ENCODE measurements at regions not wholly inside any gene's neighbourhood (a gene's known extent, or its start where the extent isn't known, plus 50 kb on each side); places are given as distances from the start of the nearest gene placed in this dataset.

- H4K8ac ChIP-seq (ENCODE audit: low read depth in 2 of 2, low read length in 2 of 2) = no peak overlapping the region
Observed at GRCh38 chr6:125636671-125637070, 112.8 kb upstream of the HEY2 start.

More at GRCh38 chr6:125636671-125637070, 112.8 kb upstream of the HEY2 start:
- no TSS peak for BruUV-seq (replicated peaks)
- Histone ChIP-seq H3K79me1 (ENCODE audit: low read depth in 1 of 2, low read length in 2 of 2) (no peaks in the 10 kb centered on the region), H3K9ac (ENCODE audit: low read depth, low read length) (no peak overlapping the region), H2BK120ac (ENCODE audit: low read depth, low read length) (no peak overlapping the region), H3K23ac (ENCODE audit: low read depth, low read length) (no peak overlapping the region), H3K4me1 (ENCODE audit: control insufficient read depth, insufficient read depth, low read length) (no peaks in the 10 kb centered on the region), H3K56ac (ENCODE audit: extremely low read depth, insufficient read depth, low read length) (no peak overlapping the region), H3K18ac (ENCODE audit: low read depth, low read length) (no peak overlapping the region), H3K36me3 (ENCODE audit: control insufficient read depth, insufficient read depth, low read length) (no peaks in the 10 kb centered on the region), H3K4me2 (ENCODE audit: low read depth, low read length) (no peak overlapping the region), H2BK20ac (ENCODE audit: low read depth, low read length) (no peak overlapping the region), H2BK15ac (ENCODE audit: low read depth, low read length) (no peak overlapping the region), H3K4me3 (ENCODE audit: insufficient read depth, low read depth, low read length) (no peak overlapping the region), H4K20me1 (ENCODE audit: insufficient read depth, low read length) (no peaks in the 10 kb centered on the region), H3K9me1 (ENCODE audit: insufficient read depth, low read length) (no peaks in the 10 kb centered on the region), H4K91ac (ENCODE audit: insufficient read depth, low read depth, low read length) (no peak overlapping the region), H3K27ac (ENCODE audit: insufficient read depth, low read length) (no peak overlapping the region), H2AK9ac (replicated peaks; ENCODE audit: low read depth, low read length, poor library complexity) (no peak overlapping the region), H4K5ac (ENCODE audit: low read depth, low read length) (no peak overlapping the region), H3K14ac (replicated peaks; ENCODE audit: low read depth, low read length) (no peak overlapping the region), H2BK5ac (ENCODE audit: low read depth, low read length, poor library complexity, severe bottlenecking) (no peak overlapping the region), H3K27me3 (ENCODE audit: control insufficient read depth, insufficient read depth, low read length) (no peaks in the 10 kb centered on the region), H3K9me3 (ENCODE audit: control insufficient read depth, insufficient read depth, low read length) (no peaks in the 10 kb centered on the region), H3K4ac (ENCODE audit: low read depth, low read length) (no peak overlapping the region), H2AK5ac (ENCODE audit: low read depth, low read length) (no peak overlapping the region), H2AFZ (replicated peaks; ENCODE audit: low read length, poor library complexity) (no peak overlapping the region)
- ATAC-seq (ENCODE audit: low read depth) (no peak), DNase-seq (no peak)
- POLR2A ChIA-PET (ENCODE audit: unreplicated experiment) = no interaction called here
- CTCF ChIA-PET = no interaction called here
- TF ChIP-seq SMC3 (IDR thresholded peaks at IDR 0.05; ENCODE audit: low read depth, low read length) = no peak
- intact Hi-C loops (cut with micrococcal nuclease) (no loop called here), dilution Hi-C loops (cut with HindIII; ENCODE audit: low sequenced_read_pairs, unreplicated experiment) (no loop called here), in situ Hi-C loops (cut with MboI; ENCODE audit: low sequenced_read_pairs) (no loop called here)
- WGBS, 2 experiments (ENCODE audit: extremely low coverage in 2 of 2, insufficient read length in 1 of 2) = no CpG with 5 or more reads among the region's 1 CpG
